LHCN-M2 (cell line): ENCODE measurements at regions not wholly inside any gene's neighbourhood (a gene's known extent, or its start where the extent isn't known, plus 50 kb on each side); places are given as distances from the start of the nearest gene placed in this dataset.
"Not testable (repeated sequence)": the region's sequence is repeated elsewhere in the genome, so short reads cannot be mapped to it uniquely, and the experiment has no call there.

Source experiments
- DNase-seq: peaks from one replicate; pipeline ENCODE4 v3.0.0-alpha.2; 2012; ENCODE audit warnings: low read depth

DNA sequence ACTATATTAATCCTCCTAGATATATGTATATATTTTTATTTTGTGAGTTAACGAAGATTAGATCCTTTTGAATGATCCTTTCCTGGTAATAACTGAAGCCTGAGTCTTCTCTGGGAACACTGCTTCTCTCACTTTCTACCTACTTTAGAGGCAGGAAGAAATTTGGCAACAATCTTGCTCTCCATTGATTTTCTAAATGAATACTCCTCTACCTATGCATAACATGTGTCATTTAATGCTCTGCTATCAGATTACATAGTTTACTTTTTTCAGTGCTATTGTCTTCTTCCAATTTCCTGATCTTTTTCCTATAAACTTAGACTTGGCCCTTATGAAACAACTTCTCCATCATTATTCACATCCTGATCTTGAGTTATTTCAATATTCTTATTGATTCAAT, 60.4 kb upstream of the PDHA2 start:
- DNase-seq: no peak

DNA sequence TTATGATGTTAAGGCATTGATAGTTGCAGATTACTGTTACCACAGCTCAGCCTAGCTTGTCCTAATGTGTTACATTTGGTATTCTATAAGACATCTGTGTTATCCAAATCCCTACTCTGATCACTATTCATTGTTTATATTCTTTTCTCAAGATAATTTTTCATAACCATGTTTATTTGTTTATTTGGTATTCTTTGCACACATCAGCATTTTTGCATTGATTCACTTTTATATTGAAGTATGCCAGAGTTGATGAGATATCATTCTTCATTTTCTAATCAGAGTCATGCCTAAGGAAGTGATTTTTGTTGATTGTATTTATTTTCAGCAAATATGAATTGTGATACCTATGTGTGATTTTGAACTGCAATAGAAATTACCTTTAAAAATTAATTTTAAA, 61.2 kb upstream of the PDHA2 start:
- DNase-seq: no peak

DNA sequence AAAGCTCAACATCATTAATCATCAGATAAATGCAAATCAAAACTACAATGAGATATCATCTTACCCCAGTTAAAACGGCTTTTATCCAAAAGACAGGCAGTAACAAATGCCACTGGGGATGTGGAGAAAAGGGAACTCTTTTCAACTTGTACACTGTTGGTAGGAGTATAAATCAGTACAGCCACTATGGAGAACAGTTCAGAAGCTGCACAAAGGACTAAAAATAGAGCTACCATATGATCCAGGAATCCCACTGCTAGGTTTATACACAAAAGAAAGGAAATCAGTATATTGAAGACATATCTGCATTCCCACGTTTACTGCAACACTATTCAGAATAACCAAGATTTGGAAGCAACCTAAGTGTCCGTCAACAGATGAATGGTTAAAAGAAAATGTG, 69.3 kb upstream of the PDHA2 start:
- DNase-seq: not testable (repeated sequence)

DNA sequence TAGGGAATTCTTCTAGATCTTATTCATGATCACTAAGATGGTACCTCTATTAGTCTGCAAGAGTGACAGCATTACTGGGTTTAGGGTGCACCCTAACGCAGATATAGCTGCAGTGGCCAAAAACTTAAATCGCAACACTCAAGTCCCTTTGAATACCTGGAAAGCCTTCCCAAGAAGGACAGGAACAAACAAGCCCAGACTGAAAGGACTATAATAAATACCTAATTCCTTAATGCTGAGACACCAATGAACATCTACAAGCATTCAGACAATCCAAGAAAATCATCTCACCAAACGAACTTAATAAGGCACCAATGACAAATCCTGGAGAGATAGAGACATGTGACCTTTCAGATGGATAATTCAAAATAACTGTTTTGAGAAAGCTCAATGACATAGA, 74.9 kb upstream of the PDHA2 start:
- DNase-seq: no peak

DNA sequence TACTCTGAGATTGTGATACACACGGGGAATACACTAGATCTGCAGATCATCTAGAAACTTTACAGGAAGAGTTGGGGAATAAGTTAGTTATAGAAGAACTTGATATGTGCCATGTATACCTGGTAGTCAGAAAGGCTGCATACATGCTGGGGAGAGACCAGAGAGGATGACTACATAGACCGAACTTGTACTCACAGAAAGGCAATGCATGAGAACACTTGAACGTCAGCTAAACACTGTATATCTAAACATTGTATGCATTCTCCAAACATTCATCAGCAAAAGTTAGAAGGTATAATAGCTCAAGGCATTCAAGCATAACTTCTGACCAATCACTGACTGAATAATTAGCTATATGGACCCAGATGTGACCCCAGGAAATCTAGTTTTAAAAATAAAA, 78.0 kb upstream of the PDHA2 start:
- DNase-seq: no peak

DNA sequence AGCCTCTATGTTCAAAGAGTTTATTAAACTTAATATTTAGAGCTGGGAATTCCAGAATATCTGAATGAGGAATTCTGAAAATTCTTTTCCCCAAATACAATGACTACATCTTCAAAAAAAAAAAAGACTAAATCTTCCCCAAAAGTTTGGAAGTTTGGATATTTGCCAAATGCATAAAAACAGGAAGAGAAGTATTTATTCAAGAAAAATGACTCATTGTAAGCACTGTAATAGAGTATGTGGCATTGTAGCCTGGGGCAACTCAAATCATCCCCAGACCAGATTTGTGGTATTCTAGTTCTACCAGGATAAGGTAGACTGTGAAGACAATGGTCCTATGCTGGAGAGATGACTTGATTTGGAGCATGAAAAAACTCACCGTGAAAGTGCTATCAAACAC, 78.5 kb upstream of the PDHA2 start:
- peak; percentile 67 for DNase-seq

DNA sequence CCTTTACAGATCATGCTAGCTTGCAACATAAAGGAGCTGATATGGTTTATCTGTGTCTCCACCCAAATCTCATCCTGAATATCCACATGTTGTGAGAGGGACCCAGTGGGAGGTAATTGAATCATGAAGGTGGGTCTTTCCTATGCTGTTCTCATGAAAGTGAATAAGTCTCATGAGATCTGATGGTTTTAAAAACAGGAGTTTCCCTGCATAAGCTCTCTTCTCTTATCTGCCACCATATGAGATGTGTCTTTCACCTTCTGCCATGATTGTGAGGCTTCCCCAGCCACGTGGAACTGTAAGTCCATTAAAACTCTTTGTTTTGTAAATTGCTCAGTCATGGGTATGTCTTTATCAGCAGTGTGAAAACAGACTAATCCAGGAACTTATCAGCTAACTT, 79.2 kb upstream of the PDHA2 start:
- DNase-seq: not testable (repeated sequence)

DNA sequence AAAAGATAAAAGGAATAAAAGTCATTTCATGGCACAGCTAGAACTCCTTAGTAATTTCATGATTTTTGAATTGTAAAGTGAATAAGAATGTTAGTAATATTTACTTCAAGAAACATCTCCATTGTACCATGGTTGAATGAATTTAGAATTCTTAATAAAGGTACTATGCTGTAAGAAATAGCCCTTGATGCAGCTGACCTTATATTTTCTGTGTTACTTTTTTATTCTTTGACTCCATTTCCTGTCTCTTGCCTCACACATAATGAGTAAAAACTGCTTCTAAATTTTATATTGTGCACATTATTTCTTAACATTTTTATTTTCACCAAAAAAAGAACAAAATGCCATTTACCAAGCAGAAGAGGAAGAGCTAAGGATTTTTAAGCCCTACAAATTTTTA, 81.9 kb upstream of the PDHA2 start:
- DNase-seq: no peak

DNA sequence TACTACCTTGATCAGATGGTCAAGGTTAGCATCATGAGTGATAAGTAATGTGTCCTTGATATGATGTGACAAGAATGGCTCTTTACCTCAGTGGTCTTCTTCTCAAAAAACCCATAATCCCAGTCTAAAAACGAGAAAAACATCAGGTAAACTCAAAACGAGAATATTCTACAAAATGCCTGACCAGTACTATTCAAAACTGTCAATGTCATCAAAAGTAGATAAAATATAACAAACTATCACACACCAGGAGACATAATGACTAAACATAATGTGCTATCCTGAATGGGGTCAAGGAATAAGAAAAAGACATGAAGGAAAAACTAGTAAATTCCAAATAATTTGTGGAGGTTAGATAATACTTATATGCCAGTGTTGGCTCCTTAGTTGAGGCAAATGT, 85.2 kb upstream of the PDHA2 start:
- DNase-seq: no peak

DNA sequence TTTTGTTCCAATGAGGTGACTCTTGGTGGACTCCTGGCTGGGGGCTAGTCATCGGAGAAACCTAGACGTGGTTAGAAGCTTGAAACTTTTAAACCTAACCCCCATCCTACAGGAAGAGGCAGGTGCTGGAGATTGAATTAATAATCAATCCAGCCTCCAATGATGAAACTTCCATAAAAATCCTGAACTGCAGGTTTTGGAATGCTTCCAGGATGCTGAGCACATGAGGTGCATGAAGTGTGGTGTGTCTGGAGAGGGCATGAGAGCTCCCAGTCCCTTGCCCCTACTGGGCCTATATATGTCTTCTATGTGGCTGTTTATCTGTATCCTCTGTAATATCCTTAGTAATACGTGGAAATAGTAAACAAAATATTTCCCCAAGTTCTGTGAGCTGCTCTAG, 90.7 kb upstream of the PDHA2 start:
- DNase-seq: no peak

DNA sequence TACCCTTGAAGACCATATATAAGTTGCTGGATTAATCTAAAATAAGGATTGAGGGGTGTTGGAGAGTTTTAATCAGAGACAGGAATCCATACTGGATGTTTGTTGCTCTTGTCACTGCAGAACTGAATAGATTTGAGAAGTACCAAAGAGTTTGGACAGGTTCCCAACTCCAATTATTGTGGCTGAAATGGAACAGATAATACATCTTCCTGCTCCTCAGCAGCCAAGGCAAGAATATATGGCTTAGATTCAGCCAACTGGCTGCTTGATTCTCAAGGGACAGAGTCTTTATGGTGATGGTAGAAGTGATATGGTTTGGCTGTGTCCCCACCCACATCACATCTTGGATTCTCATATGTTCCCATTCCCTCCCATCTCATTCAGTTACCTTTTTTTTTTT, 97.0 kb upstream of the PDHA2 start:
- no peak for DNase-seq

DNA sequence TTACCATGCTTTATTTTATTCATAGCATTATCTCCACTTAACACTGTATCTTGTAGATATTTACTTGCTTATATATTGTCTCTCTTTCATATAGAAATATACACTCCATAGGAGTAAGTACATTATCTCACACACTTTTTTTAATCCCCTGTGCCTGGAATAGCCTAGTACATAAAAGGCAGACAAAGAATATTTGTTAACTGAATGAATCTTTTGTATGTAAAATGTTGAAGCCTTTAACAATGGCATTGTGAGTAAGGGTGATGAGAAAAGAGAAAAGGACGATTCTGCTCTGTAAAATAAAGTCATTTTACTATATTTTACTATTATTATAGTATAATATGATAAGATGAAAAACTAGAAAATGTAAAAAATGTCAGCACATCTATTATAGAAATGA, 97.7 kb upstream of the PDHA2 start:
- DNase-seq: no peak

DNA sequence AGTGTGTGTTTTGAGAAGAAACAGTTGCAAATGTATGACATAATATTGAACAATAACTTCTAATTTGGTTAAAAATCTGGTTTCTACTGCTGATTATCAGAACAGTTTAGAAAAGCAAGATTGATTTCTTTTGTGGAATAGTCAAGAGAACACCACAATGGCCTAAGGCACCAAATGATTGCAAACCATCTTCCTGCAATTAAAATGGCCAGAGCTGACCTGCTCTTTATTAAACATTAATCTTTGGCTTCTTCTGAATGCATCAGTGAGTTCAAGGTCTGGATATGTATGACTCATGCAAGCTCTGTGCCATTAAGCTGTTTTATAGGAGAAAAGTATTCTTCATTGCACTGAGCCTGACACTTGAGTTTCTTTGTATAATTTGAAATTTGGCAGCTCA, 107.8 kb upstream of the PDHA2 start:
- DNase-seq: peak; percentile 25

DNA sequence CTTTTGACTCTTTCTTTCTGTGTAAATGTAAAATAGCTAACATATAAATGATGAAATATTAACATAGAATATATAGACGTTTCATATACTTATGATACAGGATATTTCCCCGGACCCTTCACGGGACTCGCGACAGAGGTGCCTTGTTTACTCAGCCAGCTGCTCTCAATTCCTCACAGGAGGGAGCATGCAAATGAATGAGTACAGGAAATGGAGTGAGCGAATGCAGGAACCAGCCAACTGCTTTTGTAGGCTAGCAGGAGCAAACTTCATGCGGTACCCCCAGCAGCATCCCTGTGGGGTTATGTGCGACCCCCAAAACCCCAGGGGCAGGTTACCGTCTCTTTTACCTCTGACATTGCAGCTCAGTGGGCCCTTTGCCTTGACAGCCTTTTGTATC, 110.3 kb upstream of the PDHA2 start:
- DNase-seq: no peak

DNA sequence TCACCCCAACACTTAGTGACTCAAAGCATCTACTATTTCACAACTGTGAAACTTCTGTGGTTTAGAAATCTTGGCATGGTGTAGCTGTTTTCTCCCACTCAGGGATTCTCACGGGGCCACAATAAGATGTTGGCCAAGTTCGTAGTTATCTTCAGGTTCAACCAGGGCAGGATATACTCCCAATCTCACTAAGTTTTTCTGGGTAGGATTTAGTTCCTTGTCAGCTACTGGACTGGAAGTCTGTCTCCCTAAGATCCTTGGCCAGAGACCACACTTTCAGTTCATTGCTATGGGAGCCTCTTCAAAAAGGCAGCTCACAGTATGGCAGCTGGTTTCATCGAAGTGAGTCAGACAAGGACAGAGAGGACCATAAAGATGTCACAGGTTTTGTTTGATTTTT, 111.7 kb upstream of the PDHA2 start:
- peak; percentile 64 for DNase-seq

DNA sequence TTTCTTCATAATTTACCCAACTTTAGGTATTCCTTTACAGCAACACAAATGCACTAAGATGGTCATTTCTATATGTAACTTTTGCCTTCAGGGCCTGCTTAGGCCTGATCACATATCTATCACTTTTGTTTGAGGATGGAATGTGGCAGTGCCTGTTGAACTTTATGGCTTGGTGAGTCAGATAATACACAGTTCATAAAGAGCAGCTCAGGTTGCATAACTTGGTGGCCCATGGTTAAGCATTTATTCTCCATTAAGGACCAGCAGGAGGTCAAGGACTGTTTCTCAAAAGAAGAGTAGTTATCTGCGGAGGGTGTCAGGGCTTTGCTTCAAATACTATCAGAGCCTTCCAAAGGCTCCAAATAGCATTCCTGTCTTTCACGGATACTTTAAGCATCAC, 124.1 kb upstream of the PDHA2 start:
- DNase-seq: no peak

DNA sequence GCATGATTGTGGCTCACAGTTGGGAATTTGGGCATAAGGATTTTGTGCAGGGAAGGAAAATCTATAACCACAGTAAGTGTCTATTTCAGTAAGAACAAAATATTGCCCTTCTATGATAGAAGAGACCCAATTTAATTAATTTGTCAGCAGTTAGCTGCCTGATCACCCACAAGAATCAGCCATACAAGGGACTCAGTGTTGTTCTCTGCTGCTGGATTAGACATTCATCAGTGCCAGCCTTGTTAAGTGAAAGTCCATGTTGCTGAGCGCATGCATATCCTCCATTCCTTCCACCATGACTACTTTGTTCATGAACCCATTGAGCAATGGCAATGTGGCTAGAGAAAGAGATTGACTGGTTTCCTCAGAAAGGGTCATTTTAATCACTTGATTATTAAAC, 125.3 kb upstream of the PDHA2 start:
- DNase-seq: no peak

DNA sequence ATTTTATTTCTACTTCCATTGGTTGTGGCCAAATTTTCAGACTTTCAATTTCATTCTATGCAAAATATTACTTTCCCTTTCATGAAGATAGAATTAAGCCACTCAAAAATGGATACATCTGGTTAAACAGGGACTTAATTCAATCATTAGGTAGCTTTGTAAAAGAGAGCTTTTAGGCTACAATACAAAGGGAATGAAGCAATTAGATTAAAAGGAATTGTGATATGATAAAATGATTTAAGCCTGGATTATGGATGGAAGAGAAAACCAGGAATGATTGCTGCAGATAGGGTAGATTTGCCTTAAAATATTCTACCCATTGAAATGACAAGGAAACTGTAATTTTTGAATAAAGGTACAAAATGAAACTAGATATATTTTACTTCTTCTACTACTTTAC, 134.6 kb upstream of the PDHA2 start:
- no peak for DNase-seq

DNA sequence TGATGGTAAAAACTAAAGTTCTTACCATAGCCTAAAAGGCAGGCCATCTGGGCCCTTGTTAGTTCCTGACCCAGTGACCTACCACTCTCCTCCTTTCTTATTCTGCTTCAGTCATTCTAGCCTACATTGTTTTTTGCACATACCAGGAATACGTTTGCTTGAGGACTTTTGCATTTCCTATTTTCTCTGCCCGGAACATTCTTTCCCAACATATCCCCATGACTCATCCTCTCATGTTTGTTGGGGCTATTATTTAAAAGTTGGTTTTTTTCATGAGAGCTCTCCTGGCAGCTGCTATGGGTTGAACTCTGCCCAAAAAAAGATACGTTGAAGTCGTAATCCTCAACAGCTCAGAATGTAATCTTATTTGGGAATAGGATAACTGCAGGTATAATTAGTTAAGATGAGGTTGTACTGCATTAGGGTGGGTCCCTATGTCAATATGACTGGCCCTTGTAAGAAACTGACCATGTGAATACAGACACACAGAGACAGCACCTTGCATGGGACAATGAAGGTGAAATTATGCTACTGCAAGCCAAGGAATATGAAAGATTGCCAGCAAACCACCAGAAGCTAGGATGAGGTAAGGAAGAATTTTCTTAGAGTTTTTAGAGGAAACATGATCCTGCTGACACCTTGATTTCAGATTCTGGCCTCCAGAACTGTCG, 138.3 kb upstream of the PDHA2 start:
- peak; percentile 91 for DNase-seq

DNA sequence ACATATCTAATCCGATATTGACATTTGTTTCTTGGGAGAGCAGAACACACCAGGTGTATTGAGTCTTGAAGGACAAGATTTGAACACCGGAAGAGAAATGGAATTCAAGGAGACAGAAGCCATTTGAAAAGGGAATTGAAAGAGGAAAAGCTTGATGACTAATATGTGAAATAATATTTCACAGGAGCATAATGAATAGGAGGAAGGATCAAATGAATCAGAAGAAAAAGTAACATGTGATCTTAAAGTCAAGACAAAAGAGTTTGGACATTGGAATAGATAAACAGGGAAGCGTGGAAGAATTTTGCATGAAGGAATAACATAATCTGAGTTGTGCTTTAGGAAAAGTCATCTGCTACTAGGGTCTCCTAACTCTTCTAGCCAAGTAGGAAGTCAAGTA, 145.5 kb upstream of the PDHA2 start:
- peak; percentile 28 for DNase-seq

DNA sequence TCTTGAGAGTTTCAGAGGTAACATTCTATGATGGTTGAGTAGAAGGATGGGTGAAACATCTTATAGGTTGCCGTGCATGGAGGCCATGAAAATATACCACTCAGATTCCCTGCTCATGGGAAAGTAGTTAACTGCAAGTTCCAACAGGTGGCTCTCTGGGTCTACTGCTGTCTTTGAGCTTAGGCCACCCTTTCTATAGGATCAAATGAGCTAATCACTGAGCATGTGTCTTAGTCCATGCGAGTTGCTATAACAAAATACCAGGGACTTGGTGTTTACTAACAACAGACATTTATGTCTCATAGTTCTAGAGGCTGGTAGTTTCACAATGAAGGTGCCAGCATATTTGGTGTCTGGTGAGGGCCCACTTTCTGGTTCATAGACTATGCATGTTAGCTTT, 144.8 kb upstream of the UNC5C start:
- peak; percentile 41 for DNase-seq

DNA sequence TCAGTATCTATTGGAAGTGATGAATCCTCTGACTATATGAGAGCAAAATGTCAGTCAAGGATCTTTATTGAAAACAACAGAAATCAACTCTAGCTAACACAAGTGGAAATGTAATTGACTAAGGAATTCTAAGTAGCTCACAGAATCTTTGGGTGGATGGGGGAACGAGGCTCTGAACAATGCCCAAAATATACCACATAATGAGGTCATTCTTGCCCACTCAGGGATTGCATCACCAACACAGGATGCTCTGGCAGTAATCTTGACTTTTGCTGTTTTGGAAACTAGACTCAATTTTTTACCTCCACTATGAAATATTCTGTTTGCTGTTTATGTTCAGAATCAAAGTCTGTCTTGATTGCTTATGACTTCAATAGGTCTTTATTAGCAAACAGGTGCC, 127.4 kb upstream of the UNC5C start:
- DNase-seq: peak; percentile 65

DNA sequence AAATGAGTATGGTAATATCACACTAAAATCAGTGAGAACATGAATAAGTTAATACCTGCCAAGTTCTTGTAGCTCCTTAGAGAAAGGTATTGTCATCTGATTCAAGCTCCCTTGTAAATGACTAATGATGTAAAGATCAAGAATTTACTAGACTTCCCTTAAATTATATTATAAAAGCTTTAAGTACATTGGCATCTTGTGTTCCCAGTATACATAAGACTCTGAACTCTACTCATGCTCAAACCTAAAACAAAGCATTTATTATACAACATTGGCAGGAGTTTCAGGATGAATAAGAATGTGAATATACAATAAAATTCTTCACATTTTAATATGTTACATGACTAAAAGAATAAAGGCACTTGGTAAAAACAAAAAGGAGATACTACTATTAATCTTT, 126.8 kb upstream of the UNC5C start:
- no peak for DNase-seq

DNA sequence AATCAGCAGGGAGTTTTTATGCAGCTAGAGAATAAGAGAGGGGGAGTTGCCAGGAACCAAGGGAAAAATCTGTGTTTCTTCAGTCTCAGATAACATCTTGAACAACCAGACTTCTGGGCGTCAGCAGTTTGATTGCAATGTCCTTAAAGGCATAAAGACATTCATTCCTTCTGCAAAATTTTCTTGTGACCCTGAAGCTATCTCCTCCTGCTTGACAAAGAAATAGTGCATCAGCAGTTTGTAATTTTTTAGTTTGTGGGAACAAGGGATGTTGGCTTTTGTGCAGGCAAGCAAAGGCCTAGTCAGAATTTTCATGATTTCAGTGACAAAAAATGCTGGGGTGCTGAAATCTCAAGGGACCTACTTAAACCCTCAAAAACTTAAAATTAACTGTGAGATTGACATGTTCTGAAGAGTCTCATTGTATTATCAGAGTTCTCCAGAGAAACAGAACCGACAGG, 125.8 kb upstream of the UNC5C start:
- no peak for DNase-seq
